Aorta (tissue), 5 donors: ENCODE measurements at regions not wholly inside any gene's neighbourhood (a gene's known extent, or its start where the extent isn't known, plus 50 kb on each side); places are given as distances from the start of the nearest gene placed in this dataset.
"Not testable (repeated sequence)": the region's sequence is repeated elsewhere in the genome, so short reads cannot be mapped to it uniquely, and the experiment has no call there.

Experiments
- ATAC-seq: fragments of 200-7000 bp; cut with Tn5 transposase; one replicate; pipeline ENCODE4 v1.9.1; 2022; ENCODE audit warnings: moderate library complexity; ENCODE audit not compliant: low FRiP score
- DNase-seq, 2 donors: peaks; one replicate each; pipeline ENCODE4 v3.0.0-alpha.2; 2020
- H3K27ac ChIP-seq, 2 donors: one replicate each; pipeline ENCODE4 v1.5.1; 2013; ENCODE audit warnings: low read length in 2 of 2, mild to moderate bottlenecking in 2 of 2, moderate library complexity in 2 of 2, control low read depth in 1 of 2, inconsistent platforms in 1 of 2, low read depth in 1 of 2
- H3K27me3 ChIP-seq, 2 donors: one replicate each; pipeline ENCODE4 v1.6.1; 2013; ENCODE audit warnings: control low read depth in 1 of 2, low read length in 1 of 2, mild to moderate bottlenecking in 1 of 2, moderate library complexity in 1 of 2; ENCODE audit not compliant: insufficient read depth in 2 of 2, control insufficient read depth in 1 of 2
- H3K36me3 ChIP-seq, 2 donors: one replicate each; pipeline ENCODE4 v1.6.1; 2013; ENCODE audit warnings: control low read depth in 1 of 2, low read length in 1 of 2, mild to moderate bottlenecking in 1 of 2; ENCODE audit not compliant: insufficient read depth in 2 of 2, control insufficient read depth in 1 of 2
- H3K4me1 ChIP-seq, 2 donors: one replicate each; pipeline ENCODE4 v1.6.1; 2013; ENCODE audit warnings: low read length in 2 of 2, control low read depth in 1 of 2, mild to moderate bottlenecking in 1 of 2, moderate library complexity in 1 of 2; ENCODE audit not compliant: insufficient read depth in 2 of 2, control insufficient read depth in 1 of 2
- H3K4me3 ChIP-seq, 2 donors: one replicate each; pipeline ENCODE4 v1.5.1; 2013; ENCODE audit warnings: low read length in 2 of 2, control low read depth in 1 of 2, mild to moderate bottlenecking in 1 of 2
- H3K9me3 ChIP-seq: one replicate; pipeline ENCODE4 v1.6.1; 2013; ENCODE audit warnings: mild to moderate bottlenecking, low read length; ENCODE audit not compliant: control insufficient read depth
- WGBS, 2 donors: extraction: QIAGEN DNeasy Blood & Tissue Kit; methylation state at CpG; one replicate each; pipeline ENCODE4 v1.1.7; 2013; 5-methylcytosine and 5-hydroxymethylcytosine counted together
- intact Hi-C, 2 donors: fragments of 100-400 bp; cut with DNase I; formaldehyde crosslinking; loops; one replicate each; pipeline versions ENCODE4 v1.14.2 to v1.15.0; 2022
- donor health status: healthy with polysubstance abuse.
- donor health status: Bipolar disorder and iron deficiency.
- donor health status: DM: no; HTN: no; CAD: no.
- donor health status: DM: no; HTN: no; CAD: no.
- donor health status: DM: yes; HTN: yes; CAD: no.

GRCh38 chr7:142628945-142629344 lies 120.3 kb upstream of the PRSS1 start:
- DNase-seq (no peak), ATAC-seq (no peak)
- H3K4me1 ChIP-seq, result no peaks in the 10 kb centered on the region
- intact Hi-C loops, result no loop called here
- no peaks in the 10 kb centered on the region for H3K9me3 ChIP-seq
- 53 to 54% methylated on average over 1 of the region's 1 CpG for WGBS, 2 donors
- no peak overlapping the region for H3K4me3 ChIP-seq
- no peaks in the 10 kb centered on the region for H3K36me3 ChIP-seq
- H3K27me3 ChIP-seq, result no peaks in the 10 kb centered on the region
- H3K27ac ChIP-seq, result no peak overlapping the region

GRCh38 chr7:142627223-142627622 lies 122.0 kb upstream of the PRSS1 start:
- 82 to 87% methylated on average over 11 of the region's 11 CpGs for WGBS, 2 donors
- H3K27me3 ChIP-seq, H3K4me3 ChIP-seq, ATAC-seq, H3K9me3 ChIP-seq, H3K36me3 ChIP-seq, intact Hi-C loops, H3K4me1 ChIP-seq, DNase-seq, H3K27ac ChIP-seq: not testable (repeated sequence)

DNA sequence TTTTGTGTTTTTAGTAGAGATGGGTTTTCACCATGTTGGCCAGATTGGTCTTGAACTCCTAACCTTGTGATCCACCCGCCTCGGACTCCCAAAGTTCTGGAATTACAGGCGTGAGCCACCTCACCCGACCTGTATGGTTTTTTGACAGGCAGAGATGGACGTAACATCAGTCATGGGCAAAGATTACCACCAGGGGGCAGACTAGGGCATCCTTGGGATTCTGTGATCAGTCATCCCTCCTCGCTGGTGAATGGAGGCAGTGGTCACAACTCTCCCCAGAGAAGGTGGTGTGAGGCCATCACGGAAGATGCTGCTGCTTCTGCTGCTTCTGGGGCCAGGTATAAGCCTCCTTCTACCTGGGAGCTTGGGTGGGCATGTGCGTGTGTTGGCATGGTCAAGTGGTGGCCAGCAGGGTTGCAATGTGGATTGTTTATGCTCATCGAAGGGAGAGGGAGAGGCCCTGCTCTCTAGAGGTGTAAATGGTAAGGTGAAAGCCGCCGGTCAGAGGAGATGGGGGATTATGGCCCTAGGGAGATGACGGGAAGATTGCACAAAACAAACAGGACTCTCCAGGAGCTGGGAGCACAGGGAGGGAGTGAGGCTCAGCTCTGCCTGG lies 122.7 kb upstream of the PRSS1 start:
- Histone ChIP-seq H3K27ac (no peak overlapping the region), H3K27me3 (peaks cover 0 to 3% of the 10 kb centered on the region in 2 donors), H3K4me1 (no peaks in the 10 kb centered on the region), H3K4me3 (no peak overlapping the region), H3K36me3 (no peaks in the 10 kb centered on the region), H3K9me3 (peaks cover 2% of the 10 kb centered on the region)
- intact Hi-C loops, result no loop called here
- DNase-seq (peak in 1 of 2 donors; percentile 64), ATAC-seq (no peak)
- WGBS, 2 donors, result 49 to 59% methylated on average over 12 of the region's 12 CpGs

- 74 to 80% methylated on average over 2 of the region's 2 CpGs for WGBS, 2 donors
- not testable (repeated sequence) for ATAC-seq
These were observed 124.1 kb upstream of the PRSS1 start for GRCh38 chr7:142625216-142625615.

DNA sequence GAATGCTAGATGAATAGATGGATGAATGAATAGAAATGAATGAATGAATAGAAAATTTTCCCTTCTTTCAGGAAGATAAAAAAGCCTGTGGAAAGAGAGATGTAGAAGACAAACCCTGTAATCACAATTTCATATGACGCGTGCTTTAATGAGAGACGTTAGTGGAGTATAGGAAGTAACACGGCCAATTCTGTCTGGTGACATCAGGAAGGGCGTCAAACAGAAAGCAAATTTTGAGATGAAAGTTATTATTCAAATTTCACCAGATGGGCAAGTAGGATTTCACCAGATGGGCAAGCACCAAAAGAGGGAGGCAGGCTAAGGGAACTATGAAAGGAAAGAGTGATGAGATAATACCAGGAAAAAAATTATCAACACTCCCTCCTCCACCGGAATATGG lies 128.9 kb upstream of the PRSS1 start:
- H3K36me3 ChIP-seq, result no peaks in the 10 kb centered on the region
- ATAC-seq, result no peak
- 79 to 84% methylated on average over 6 of the region's 6 CpGs for WGBS, 2 donors

More at GRCh38 chr7:142625216-142625615, 124.1 kb upstream of the PRSS1 start:
- intact Hi-C loops, H3K4me3 ChIP-seq, H3K36me3 ChIP-seq, H3K27me3 ChIP-seq, H3K9me3 ChIP-seq, H3K4me1 ChIP-seq, DNase-seq, H3K27ac ChIP-seq: not testable (repeated sequence)

DNA sequence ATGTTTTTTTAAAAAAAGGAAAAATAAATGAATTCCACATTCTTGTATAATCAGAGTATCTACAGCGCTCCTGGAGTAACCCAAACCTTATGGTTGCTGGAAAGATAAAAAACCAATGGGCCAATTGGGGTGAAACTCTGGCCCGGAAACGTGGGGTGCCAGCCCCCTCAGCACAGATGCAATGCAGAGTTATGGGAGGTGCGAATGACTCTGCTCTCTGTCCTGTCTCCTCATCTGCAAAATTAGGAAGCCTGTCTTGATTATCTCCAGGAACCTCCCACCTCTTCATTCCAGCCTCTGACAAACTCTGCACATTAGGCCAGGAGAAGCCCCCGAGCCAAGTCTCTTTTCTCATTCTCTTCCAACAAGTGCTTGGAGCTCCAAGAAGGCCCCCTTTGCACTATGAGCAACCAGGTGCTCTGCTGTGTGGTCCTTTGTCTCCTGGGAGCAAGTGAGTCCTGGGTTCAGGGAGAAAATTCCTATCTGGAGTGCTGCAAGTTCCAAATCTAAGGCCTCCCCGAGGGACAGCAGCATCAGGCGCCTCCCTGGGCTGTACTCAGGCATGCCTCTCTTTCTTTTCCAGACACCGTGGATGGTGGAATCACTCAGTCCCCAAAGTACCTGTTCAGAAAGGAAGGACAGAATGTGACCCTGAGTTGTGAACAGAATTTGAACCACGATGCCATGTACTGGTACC lies 130.5 kb upstream of the PRSS1 start:
- no peak for DNase-seq
- Histone ChIP-seq H3K9me3 (peaks cover 2% of the 10 kb centered on the region), H3K4me3 (no peak overlapping the region), H3K27ac (no peak overlapping the region), H3K36me3 (no peaks in the 10 kb centered on the region), H3K27me3 (peaks cover 0 to 4% of the 10 kb centered on the region in 2 donors), H3K4me1 (no peaks in the 10 kb centered on the region)
- WGBS, 2 donors, result 80 to 81% methylated on average over 9 of the region's 9 CpGs
- intact Hi-C loops, result no loop called here
- no peak for ATAC-seq

More for the DNA sequence above, 128.9 kb upstream of the PRSS1 start:
- no peak for DNase-seq
- no peak overlapping the region for H3K4me3 ChIP-seq
- H3K4me1 ChIP-seq, result no peaks in the 10 kb centered on the region
- intact Hi-C loops, result no loop called here
- H3K9me3 ChIP-seq, result peaks cover 2% of the 10 kb centered on the region
- H3K27me3 ChIP-seq, result peaks cover 0 to 4% of the 10 kb centered on the region in 2 donors
- no peak overlapping the region for H3K27ac ChIP-seq

GRCh38 chr7:142616842-142617241 lies 132.4 kb upstream of the PRSS1 start:
- no peaks in the 10 kb centered on the region for H3K4me1 ChIP-seq
- H3K9me3 ChIP-seq, result no peaks in the 10 kb centered on the region
- intact Hi-C loops, result no loop called here
- DNase-seq, result no peak
- 69 to 70% methylated on average over 2 of the region's 2 CpGs for WGBS, 2 donors
- H3K4me3 ChIP-seq, result no peak overlapping the region
- no peak overlapping the region for H3K27ac ChIP-seq
- no peaks in the 10 kb centered on the region for H3K36me3 ChIP-seq
- H3K27me3 ChIP-seq, result peaks cover 0 to 2% of the 10 kb centered on the region in 2 donors
- no peak for ATAC-seq

- no peak overlapping the region for H3K4me3 ChIP-seq
- no peaks in the 10 kb centered on the region for H3K4me1 ChIP-seq
- no peaks in the 10 kb centered on the region for H3K36me3 ChIP-seq
- H3K27me3 ChIP-seq, result no peaks in the 10 kb centered on the region
- DNase-seq, result no peak
- no peaks in the 10 kb centered on the region for H3K9me3 ChIP-seq
- intact Hi-C loops, result no loop called here
- no peak overlapping the region for H3K27ac ChIP-seq
- 77% methylated on average over 11 of the region's 11 CpGs for WGBS, 2 donors
- ATAC-seq, result no peak
These were observed 133.1 kb upstream of the PRSS1 start for GRCh38 chr7:142616121-142616643.

GRCh38 chr7:142615508-142615907 lies 133.8 kb upstream of the PRSS1 start:
- H3K27ac ChIP-seq, result no peak overlapping the region
- no peak overlapping the region for H3K4me3 ChIP-seq
- no peaks in the 10 kb centered on the region for H3K36me3 ChIP-seq
- no peaks in the 10 kb centered on the region for H3K27me3 ChIP-seq
- DNase-seq (no peak), ATAC-seq (no peak)
- no peaks in the 10 kb centered on the region for H3K9me3 ChIP-seq
- 73 to 76% methylated on average over 5 of the region's 5 CpGs for WGBS, 2 donors
- no peaks in the 10 kb centered on the region for H3K4me1 ChIP-seq
- intact Hi-C loops, result no loop called here
